ENCODE measurements at regions not wholly inside any gene's neighbourhood (a gene's known extent, or its start where the extent isn't known, plus 50 kb on each side); places are given as distances from the start of the nearest gene placed in this dataset.

DNA sequence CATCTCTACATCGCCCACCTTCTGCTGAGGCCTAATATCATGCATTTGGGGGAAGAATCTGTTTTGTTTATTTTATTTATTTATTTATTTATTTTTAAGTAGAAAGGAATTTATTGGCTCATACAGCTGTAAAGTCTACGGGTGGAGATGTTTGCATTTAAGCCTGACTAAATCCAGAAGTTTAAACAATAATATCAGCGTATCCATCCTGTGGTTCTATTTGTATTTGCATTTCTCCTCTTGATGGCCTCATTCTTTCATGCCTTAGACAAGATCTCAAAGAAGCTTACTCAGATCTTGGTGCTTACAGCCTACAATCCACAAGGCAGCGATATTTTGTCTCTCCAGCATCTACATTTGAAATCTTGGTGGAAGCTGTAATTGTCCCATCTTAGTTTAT is 67.1 kb upstream of the CARD18 start:
- H3K27ac ChIP-seq: no peak overlapping the region
- no peak for ATAC-seq
- intact Hi-C loops (cut with DNase I): no loop called here
- H3K4me1 ChIP-seq: peaks cover 13 to 26% (median 18%) of the 10 kb centered on the region in 3 donors
- no peak for DNase-seq
- no peaks in the 10 kb centered on the region for H3K9me3 ChIP-seq
- 75 to 79% methylated on average over 4 of the region's 4 CpGs for WGBS, 2 donors
- no peak for TF ChIP-seq CTCF (IDR thresholded peaks at IDR 0.05)
- FAIRE-seq: no peak
- no peaks in the 10 kb centered on the region for H3K27me3 ChIP-seq
- H3K36me3 ChIP-seq: no peaks in the 10 kb centered on the region
- H3K4me3 ChIP-seq: no peak overlapping the region

DNA sequence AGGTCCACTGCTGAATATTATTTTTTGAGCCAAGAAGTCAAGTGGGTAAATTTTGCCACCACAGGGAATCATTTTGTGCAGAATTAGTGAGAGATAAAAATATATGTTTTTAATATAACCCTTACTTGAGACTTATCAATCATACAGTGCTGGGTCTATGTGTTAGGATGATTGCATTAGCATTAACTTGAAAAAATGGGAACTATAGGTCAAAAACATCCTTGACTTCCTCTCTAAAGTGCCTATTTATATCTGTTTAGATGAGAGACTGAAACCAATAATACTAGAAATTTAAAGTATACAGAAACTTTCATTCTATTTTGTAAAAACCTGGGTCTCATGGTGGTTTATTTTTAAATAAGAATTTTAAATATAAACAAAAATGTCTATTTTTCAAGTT is 65.1 kb upstream of the CARD18 start:
- no peak for FAIRE-seq
- H3K36me3 ChIP-seq: no peaks in the 10 kb centered on the region
- no peak overlapping the region for H3K4me3 ChIP-seq
- ATAC-seq: no peak
- no peak overlapping the region for H3K27ac ChIP-seq
- H3K4me1 ChIP-seq: peaks cover 13 to 37% (median 20%) of the 10 kb centered on the region in 3 donors
- no peak for DNase-seq
- no peaks in the 10 kb centered on the region for H3K27me3 ChIP-seq
- H3K9me3 ChIP-seq: no peaks in the 10 kb centered on the region
- no peak for TF ChIP-seq CTCF (IDR thresholded peaks at IDR 0.05)
- intact Hi-C loops (cut with DNase I): no loop called here

DNA sequence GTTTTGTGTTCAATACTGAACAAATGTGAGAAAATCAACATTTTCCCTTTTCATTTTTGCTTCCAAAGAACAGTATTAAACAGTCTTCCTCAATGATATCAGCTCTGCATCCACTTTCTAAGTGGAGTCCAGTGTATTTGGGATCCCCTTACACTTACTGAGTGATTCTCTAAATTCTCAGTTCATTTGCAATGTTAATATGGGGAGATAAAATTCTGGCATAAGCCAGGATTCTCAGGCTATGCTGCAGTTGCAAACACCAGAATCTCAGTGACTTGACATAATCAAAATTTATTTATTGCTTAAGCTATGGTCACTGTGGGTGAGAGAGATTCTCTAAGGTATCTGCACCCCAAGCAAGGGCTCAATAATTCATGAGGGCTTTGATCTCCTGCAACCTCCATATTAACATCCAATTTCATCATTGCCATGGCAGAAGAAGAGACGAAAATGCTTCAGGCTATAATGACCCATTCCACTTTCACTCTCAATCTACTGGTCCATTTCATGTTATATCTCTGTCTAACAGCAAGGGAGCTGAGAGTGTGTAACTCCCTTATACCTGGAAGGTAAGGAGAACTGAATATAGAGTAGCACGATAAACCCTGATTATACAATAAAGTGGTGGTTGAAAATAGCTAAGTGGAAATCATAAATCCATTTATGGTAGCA is 64.1 kb upstream of the CARD18 start:
- Histone ChIP-seq H3K27me3 (no peaks in the 10 kb centered on the region), H3K9me3 (no peaks in the 10 kb centered on the region), H3K36me3 (no peaks in the 10 kb centered on the region), H3K4me3 (no peak overlapping the region), H3K27ac (peak overlapping the region in 2 of 4 donors; percentile 75 to 76), H3K4me1 (peaks cover 13 to 37% (median 20%) of the 10 kb centered on the region in 3 donors)
- DNase-seq (no peak), FAIRE-seq (no peak), ATAC-seq (no peak)
- intact Hi-C loops (cut with DNase I): no loop called here
- no peak for TF ChIP-seq CTCF (IDR thresholded peaks at IDR 0.05)
- WGBS, 2 donors: 80 to 86% methylated on average over 2 of the region's 2 CpGs

- peak overlapping the region in 3 of 4 donors; percentile 12 to 76 (median 75) for H3K27ac ChIP-seq
- H3K4me1 ChIP-seq: peaks cover 13 to 37% (median 20%) of the 10 kb centered on the region in 3 donors
- no peak overlapping the region for H3K4me3 ChIP-seq
- peak in 3 of 6 donors; percentile 19 to 38 (median 27) for DNase-seq
- no peak for TF ChIP-seq CTCF (IDR thresholded peaks at IDR 0.05)
- no peaks in the 10 kb centered on the region for H3K36me3 ChIP-seq
- H3K27me3 ChIP-seq: no peaks in the 10 kb centered on the region
- peak; percentile 96 for FAIRE-seq
- WGBS, 2 donors: 5 to 9% methylated on average over 3 of the region's 3 CpGs
- ATAC-seq: peak; percentile 94 to 97 (median 94)
- H3K9me3 ChIP-seq: no peaks in the 10 kb centered on the region
- intact Hi-C loops (cut with DNase I): no loop called here
These were observed 63.4 kb upstream of the CARD18 start for GRCh38 chr11:105202844-105203548.

- DNase-seq (no peak), ATAC-seq (peak; percentile 24 to 41 (median 34)), FAIRE-seq (no peak)
- intact Hi-C loops (cut with DNase I): no loop called here
- Histone ChIP-seq H3K4me3 (no peak overlapping the region), H3K27me3 (no peaks in the 10 kb centered on the region), H3K27ac (peak overlapping the region in 3 of 4 donors; percentile 12 to 76 (median 75)), H3K9me3 (no peaks in the 10 kb centered on the region), H3K4me1 (peaks cover 13 to 37% (median 20%) of the 10 kb centered on the region in 3 donors), H3K36me3 (no peaks in the 10 kb centered on the region)
- 17 to 23% methylated on average over 4 of the region's 4 CpGs for WGBS, 2 donors
- TF ChIP-seq CTCF (IDR thresholded peaks at IDR 0.05): no peak
These were observed 62.9 kb upstream of the CARD18 start for GRCh38 chr11:105202422-105202821.
